AG20443 (cell line): ENCODE measurements at regions not wholly inside any gene's neighbourhood (a gene's known extent, or its start where the extent isn't known, plus 50 kb on each side); places are given as distances from the start of the nearest gene placed in this dataset.
"Not testable (repeated sequence)": the region's sequence is repeated elsewhere in the genome, so short reads cannot be mapped to it uniquely, and the experiment has no call there.

ENCODE experiments used
- DNase-seq: peaks from one replicate; pipeline ENCODE4 v3.0.0; 2012; ENCODE audit warnings: low spot score, mixed read lengths

- DNase-seq, result no peak
Measured at GRCh38 chr9:85208666-85209065, 533.1 kb downstream of the AGTPBP1 start.

GRCh38 chr9:85204176-85204575 is 534.6 kb downstream of the NTRK2 start:
- DNase-seq, result no peak

- DNase-seq, result no peak
Measured at GRCh38 chr9:85202596-85202995, 533.1 kb downstream of the NTRK2 start.

- DNase-seq, result peak; percentile 32
Measured at GRCh38 chr9:85200726-85201404, 531.3 kb downstream of the NTRK2 start.

- no peak for DNase-seq
Measured at GRCh38 chr9:85199866-85200495, 530.5 kb downstream of the NTRK2 start.

DNA sequence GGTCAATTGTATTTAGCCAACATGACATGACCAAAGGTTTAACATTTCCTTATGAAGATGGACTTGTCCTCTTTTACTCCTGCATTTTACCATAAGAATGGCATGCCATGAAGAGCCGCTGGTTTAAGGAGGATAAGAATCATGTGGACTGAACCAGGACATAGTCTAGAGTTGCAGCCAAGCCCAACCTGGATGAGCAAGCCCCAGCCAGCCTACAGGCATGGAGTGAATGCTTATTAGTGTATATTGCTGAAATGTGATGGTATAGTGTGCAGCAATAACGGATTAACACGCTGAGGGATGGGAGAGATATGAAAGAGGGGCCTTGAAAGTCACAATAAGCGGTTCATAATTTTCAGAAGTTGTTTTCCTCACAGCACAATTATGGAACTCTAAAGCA is 523.2 kb downstream of the NTRK2 start:
- no peak for DNase-seq

- DNase-seq, result no peak
Measured at GRCh38 chr9:85186218-85186585, 516.7 kb downstream of the NTRK2 start.

DNA sequence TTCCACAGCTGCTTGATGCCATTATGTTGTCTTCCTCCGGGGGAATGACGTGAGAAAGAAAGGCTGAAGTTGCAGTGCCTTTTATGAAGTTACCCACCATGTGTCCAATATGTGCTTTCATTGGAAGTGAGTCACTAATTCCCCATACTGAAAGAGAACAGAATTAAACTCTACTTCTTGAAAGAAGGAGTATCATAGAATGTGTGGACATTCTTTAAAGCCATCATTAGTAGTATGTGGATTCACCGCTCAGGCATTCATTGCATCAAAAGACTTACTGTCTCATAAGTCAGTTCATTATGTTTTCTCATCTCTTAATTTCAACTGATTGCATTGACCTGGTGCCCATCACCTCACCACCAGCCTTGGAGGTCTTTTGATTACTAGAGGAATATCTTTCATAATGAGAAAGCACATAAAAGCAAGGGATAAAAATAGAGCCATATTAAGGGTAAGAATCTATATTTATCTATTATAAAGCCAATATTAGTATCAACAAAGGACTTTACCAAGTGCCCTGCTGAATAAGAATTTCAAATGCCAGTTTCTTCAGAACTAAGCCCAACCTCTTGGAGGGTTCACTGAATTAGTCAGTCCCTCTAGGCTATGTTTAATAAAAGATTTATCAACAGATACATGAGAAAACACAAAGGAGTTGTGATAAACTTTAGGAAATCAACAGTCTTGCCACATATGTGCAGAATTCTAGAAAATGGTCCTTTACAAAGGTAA is 516.1 kb downstream of the NTRK2 start:
- DNase-seq, result no peak

- no peak for DNase-seq
Measured at GRCh38 chr9:85182383-85182782, 512.9 kb downstream of the NTRK2 start.

- DNase-seq, result no peak
Measured at GRCh38 chr9:85178474-85178873, 508.9 kb downstream of the NTRK2 start.

DNA sequence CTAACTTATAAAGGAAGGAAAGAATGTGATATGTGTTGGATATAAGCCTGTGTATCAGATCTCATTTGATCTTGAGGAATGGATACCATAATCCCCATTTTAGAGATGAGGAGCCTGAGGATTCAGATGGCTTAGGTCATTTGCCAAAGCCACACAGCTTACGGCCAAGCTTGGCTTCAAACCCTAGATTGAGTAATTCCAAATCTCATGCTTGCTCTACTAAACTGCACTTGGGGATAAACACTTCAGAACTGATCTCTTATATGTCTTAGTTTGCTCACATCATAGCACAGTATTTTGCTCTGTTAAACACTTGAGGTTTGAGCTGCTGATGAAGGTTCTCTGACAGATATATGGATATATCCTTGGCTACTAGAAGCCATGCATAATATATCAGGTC is 504.4 kb downstream of the NTRK2 start:
- DNase-seq, result no peak

GRCh38 chr9:85172001-85172978 is 502.8 kb downstream of the NTRK2 start:
- DNase-seq, result no peak

DNA sequence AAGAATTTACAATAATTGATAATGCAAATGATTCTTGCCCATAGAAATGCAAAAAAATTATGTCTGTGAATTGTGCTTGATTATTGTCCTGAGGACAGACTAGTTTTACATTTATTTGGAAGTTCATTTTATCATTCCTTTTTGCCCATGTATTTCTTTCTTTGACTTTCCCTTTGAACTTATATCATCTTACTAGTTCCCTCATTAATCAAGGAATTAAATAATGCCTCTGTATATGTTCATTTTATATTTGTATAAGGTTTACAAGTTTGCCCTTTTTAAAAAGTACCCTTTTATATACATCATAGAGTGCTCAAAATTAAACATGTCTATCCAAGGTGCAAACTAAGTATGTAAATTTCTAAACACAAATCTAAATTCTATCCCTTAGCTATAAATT is 501.6 kb downstream of the NTRK2 start:
- DNase-seq, result no peak

DNA sequence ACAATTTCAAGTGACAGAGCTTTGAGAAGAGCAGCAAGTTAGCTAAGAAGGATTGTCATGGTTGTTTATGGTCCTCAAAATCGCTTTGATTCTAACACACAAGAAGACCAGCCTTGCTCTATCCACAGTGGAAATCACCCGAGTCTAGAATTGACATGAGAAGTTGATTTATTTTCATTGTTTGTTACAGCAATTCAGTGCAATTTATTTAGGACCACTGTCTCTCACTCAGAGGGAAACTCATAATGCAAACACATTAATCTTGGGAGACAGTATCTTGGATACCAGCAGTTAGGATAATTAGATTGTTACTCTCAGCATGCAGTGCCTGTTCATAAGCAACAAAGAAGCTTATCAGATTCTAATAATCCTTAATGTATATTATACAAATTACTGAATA is 498.9 kb downstream of the NTRK2 start:
- no peak for DNase-seq

GRCh38 chr9:85167146-85167545 is 497.6 kb downstream of the NTRK2 start:
- DNase-seq, result no peak

DNA sequence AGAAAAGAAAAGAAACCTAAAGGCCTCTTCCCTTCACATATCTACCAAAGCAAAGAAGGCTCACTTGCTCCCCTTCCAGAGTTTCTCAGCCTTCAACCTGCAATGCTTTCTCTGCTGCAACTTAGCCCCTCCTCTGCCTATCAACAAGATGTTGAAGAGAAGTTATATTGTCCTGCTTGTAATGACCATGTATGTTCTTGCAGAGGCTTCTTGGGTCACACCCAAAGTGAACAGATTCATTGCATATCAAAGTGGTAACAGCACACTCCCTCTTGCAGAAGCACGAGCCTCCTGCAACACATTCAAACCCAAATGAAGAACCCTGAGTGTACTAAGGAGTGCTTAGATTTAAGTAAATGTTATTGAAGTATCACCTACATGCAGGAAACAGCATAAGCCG is 494.3 kb downstream of the NTRK2 start:
- no peak for DNase-seq

- no peak for DNase-seq
Measured at GRCh38 chr9:85163415-85163814, 493.9 kb downstream of the NTRK2 start.

GRCh38 chr9:85162822-85163221 is 493.3 kb downstream of the NTRK2 start:
- DNase-seq, result no peak

DNA sequence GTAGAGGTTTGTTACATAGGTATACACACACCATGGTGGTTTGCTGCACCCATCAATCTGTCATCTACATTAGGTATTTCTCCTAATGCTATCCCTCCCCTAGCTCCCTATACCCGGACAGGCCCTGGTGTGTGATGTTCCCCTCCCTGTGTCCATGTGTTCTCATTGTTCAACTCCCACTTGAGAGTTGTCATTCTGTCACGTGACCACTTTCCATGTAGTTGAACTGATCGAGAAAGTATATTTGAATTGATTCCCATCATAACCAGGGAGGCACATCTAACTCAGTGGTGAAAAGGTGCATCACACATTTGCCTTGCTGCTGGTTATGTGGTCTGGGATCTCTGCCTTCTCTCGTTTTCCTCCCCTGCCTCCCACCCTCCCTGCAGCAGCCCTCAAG is 491.4 kb downstream of the NTRK2 start:
- not testable (repeated sequence) for DNase-seq

DNA sequence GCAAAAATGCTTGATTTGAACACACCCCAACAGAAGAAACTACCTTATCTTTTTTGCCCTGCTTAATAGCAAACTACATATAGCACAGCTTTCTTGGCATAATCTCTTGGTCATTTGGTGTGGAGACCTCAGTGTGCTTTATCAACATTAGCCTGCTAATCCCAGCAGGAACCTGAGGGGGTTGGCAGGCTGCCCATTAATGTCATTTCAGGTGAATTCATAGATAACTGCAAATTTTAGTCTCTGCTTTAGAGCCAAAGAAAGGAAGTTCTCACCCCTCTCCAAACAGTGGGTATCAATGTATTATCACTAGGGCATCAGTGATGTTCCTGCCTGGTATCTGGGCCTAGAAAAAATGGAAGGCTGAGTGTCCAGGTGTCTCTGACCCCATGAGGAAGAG is 489.0 kb downstream of the NTRK2 start:
- no peak for DNase-seq

DNA sequence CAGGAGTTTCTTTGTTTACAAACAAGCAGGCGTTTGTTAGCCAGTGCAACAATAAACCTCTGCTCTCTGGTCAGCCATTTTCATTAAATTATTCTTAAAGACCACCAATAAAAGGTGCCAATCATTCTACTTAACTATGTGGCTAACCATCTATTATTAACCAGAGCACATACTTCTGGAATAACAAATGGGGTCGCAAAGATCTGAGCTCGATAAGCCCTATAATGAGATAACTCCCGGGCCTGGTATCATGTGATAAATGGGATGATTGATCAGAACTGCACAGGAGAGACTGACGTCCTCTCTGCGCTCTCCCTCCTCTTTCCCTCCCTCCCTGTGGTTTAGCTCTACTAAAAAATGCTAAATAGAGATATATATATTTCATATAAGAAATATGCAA is 488.2 kb downstream of the NTRK2 start:
- no peak for DNase-seq

- DNase-seq, result no peak
Measured at GRCh38 chr9:85156652-85157051, 487.1 kb downstream of the NTRK2 start.
